H1 (cell line): ENCODE measurements at regions not wholly inside any gene's neighbourhood (a gene's known extent, or its start where the extent isn't known, plus 50 kb on each side); places are given as distances from the start of the nearest gene placed in this dataset.
A peak's percentile ranks its signal among the peaks of the same experiment; 100 is the strongest.

ENCODE experiments used
- BACH1 ChIP-seq: IDR thresholded peaks from 2 replicates; pipeline ENCODE4 v1.6.1; 2012; ENCODE audit warnings: low read length, improper control_type of control experiment
- CHD2 ChIP-seq: IDR thresholded peaks from 2 replicates; pipeline ENCODE4 v1.6.1; 2012; ENCODE audit warnings: low read length, improper control_type of control experiment
- CTCF ChIP-seq, 3 experiments: IDR thresholded peaks; 1 replicate in 2 of 3; 2 replicates in 1 of 3; pipeline versions ENCODE4 v1.5.1 to v1.6.1; 2011; ENCODE audit warnings: low read length in 3 of 3, mild to moderate bottlenecking in 3 of 3, inconsistent platforms in 2 of 3, low read depth in 1 of 3, moderate library complexity in 1 of 3; ENCODE audit not compliant: insufficient read depth in 1 of 3; ENCODE audit errors: control extremely low read depth in 1 of 3
- EP300 ChIP-seq, 2 experiments: IDR thresholded peaks; 1 replicate in 1 of 2; 2 replicates in 1 of 2; pipeline ENCODE4 v1.6.1; 2011 to 2012; ENCODE audit warnings: low read depth in 2 of 2, low read length in 2 of 2, mild to moderate bottlenecking in 2 of 2, borderline replicate concordance in 1 of 2, inconsistent platforms in 1 of 2, moderate library complexity in 1 of 2
- EZH2 ChIP-seq: fragments of 200-600 bp; sonication (generic); IDR thresholded peaks from 2 replicates; pipeline ENCODE4 v1.7.1; 2012; ENCODE audit warnings: low read depth, mild to moderate bottlenecking, moderate library complexity, low read length, inconsistent platforms; ENCODE audit not compliant: severe bottlenecking
- FOSL1 ChIP-seq: IDR thresholded peaks from 2 replicates; pipeline ENCODE4 v1.6.1; 2011; ENCODE audit warnings: mild to moderate bottlenecking, low read depth, low read length, moderate library complexity; ENCODE audit not compliant: insufficient read depth
- MAX ChIP-seq: IDR thresholded peaks from 2 replicates; pipeline ENCODE4 v1.6.1; 2012; ENCODE audit warnings: inconsistent platforms
- POLR2A ChIP-seq, 2 experiments: IDR thresholded peaks; 1 replicate in 1 of 2; 2 replicates in 1 of 2; pipeline ENCODE4 v1.6.1; 2011; ENCODE audit warnings: low read depth in 2 of 2, low read length in 2 of 2, mild to moderate bottlenecking in 2 of 2; ENCODE audit errors: control extremely low read depth in 1 of 2
- POLR2AphosphoS5 ChIP-seq: IDR thresholded peaks from 2 replicates; pipeline ENCODE4 v1.6.1; 2011; ENCODE audit warnings: low read depth, low read length
- RAD21 ChIP-seq, 2 experiments: IDR thresholded peaks in 1 of 2; conservative IDR thresholded peaks in 1 of 2; 2 replicates each; pipeline ENCODE4 v1.6.1; 2011; ENCODE audit warnings: low read depth in 2 of 2, low read length in 2 of 2, improper control_type of control experiment in 1 of 2, inconsistent platforms in 1 of 2, mild to moderate bottlenecking in 1 of 2, moderate library complexity in 1 of 2
- SRF ChIP-seq: IDR thresholded peaks from 2 replicates; pipeline ENCODE4 v1.6.1; 2011; ENCODE audit warnings: mild to moderate bottlenecking, low read depth, low read length, moderate library complexity

- TF ChIP-seq POLR2AphosphoS5 (no peak), RAD21 (IDR thresholded peaks at IDR 0.05 in 1 of 2, conservative IDR thresholded peaks at IDR 0.05 in 1 of 2; ENCODE audit: low read depth in 2 of 2, low read length in 2 of 2) (peak; percentile 70 to 79), EZH2 (no peak), CTCF (IDR thresholded peaks at IDR 0.05; ENCODE audit: control extremely low read depth in 1 of 3, insufficient read depth in 1 of 3, low read depth in 1 of 3, low read length in 3 of 3) (peak; percentile 53 to 63 (median 62)), EP300 (IDR thresholded peaks at IDR 0.05; ENCODE audit: borderline replicate concordance in 1 of 2, low read depth in 2 of 2, low read length in 2 of 2) (no peak), POLR2A (IDR thresholded peaks at IDR 0.05; ENCODE audit: control extremely low read depth in 1 of 2, low read depth in 2 of 2, low read length in 2 of 2) (no peak), SRF (no peak), MAX (no peak), BACH1 (no peak), CHD2 (no peak), FOSL1 (no peak)
Measured at GRCh38 chr2:120883607-120884440, 148.2 kb downstream of the GLI2 start.
